ENCODE measurements at regions not wholly inside any gene's neighbourhood (a gene's known extent, or its start where the extent isn't known, plus 50 kb on each side); places are given as distances from the start of the nearest gene placed in this dataset.

DNA sequence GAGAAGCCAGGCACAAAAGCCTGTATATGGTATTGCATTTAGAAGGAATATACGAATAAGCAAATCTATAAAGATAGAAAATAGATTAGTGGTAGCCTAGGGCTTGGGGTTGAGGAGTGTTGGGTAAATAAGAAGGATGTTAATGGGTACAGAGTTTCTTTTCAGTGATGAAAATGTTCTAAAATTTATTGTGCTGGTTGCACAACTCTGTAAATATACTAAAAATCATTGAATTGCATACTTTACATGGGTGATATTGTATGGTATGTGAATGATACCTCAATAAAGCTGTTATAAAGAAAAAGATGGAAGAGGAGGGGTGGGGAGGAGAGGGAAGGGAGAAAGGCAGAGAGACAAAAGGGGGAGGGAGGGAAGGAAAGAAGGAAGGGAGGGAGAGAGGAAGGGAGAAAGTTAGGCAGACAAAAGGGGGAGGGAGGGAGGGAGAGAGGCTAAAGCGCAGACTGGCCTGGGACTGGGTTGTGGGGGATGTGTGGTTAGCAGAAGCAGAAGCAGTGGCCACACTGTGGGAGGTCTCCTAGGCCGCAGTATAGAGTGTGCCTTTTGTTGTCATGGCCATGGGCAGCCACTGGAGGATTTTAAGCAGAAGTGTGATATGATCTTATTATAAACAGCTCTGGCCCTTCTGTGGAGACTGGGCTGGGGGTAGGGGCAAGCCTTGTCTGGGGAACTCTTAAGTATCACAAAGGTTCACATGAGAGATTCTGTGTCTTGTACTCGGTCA is 73.6 kb upstream of the ELK3 start:
- TF ChIP-seq, protein P1, sequence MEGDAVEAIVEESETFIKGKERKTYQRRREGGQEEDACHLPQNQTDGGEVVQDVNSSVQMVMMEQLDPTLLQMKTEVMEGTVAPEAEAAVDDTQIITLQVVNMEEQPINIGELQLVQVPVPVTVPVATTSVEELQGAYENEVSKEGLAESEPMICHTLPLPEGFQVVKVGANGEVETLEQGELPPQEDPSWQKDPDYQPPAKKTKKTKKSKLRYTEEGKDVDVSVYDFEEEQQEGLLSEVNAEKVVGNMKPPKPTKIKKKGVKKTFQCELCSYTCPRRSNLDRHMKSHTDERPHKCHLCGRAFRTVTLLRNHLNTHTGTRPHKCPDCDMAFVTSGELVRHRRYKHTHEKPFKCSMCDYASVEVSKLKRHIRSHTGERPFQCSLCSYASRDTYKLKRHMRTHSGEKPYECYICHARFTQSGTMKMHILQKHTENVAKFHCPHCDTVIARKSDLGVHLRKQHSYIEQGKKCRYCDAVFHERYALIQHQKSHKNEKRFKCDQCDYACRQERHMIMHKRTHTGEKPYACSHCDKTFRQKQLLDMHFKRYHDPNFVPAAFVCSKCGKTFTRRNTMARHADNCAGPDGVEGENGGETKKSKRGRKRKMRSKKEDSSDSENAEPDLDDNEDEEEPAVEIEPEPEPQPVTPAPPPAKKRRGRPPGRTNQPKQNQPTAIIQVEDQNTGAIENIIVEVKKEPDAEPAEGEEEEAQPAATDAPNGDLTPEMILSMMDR (IDR thresholded peaks at IDR 0.05): no peak
- no peak for TF ChIP-seq EP300 (IDR thresholded peaks at IDR 0.05)
